GM23338 (cell line): ENCODE measurements at regions not wholly inside any gene's neighbourhood (a gene's known extent, or its start where the extent isn't known, plus 50 kb on each side); places are given as distances from the start of the nearest gene placed in this dataset.

Experiments
- ATAC-seq: fragments of 200-7000 bp; cut with Tn5 transposase; 3 replicates; pipeline ENCODE4 v1.9.1; 2020
- DNase-seq: peaks from one replicate; pipeline ENCODE4 v3.0.0-alpha.2; 2015; ENCODE audit warnings: low spot score
- H2AFZ ChIP-seq: fragments of 200-600 bp; sonication (generic); 2 replicates; pipeline ENCODE4 v1.8.0; 2016; ENCODE audit warnings: antibody characterized with exemption, mild to moderate bottlenecking, moderate library complexity
- H3F3A ChIP-seq: fragments of 200-600 bp; sonication (generic); replicated peaks from 2 replicates; pipeline ENCODE4 v1.8.0; 2017; ENCODE audit warnings: antibody characterized with exemption, mixed run types, low read depth
- H3K27ac ChIP-seq: fragments of 200-600 bp; sonication (generic); 2 replicates; pipeline ENCODE4 v1.6.1; 2016; ENCODE audit warnings: low read depth
- H3K27me3 ChIP-seq: fragments of 200-600 bp; sonication (generic); 2 replicates; pipeline ENCODE4 v1.8.0; 2016; ENCODE audit warnings: mild to moderate bottlenecking, mixed run types, moderate library complexity; ENCODE audit not compliant: insufficient read depth
- H3K36me3 ChIP-seq: fragments of 200-600 bp; sonication (generic); 2 replicates; pipeline ENCODE4 v1.8.0; 2016; ENCODE audit warnings: mild to moderate bottlenecking; ENCODE audit not compliant: insufficient read depth
- H3K4me1 ChIP-seq: fragments of 200-600 bp; sonication (generic); 2 replicates; pipeline ENCODE4 v1.8.0; 2016; ENCODE audit warnings: mild to moderate bottlenecking, moderate library complexity; ENCODE audit not compliant: insufficient read depth
- H3K4me2 ChIP-seq: fragments of 200-600 bp; sonication (generic); 2 replicates; pipeline ENCODE4 v1.7.1; 2017; ENCODE audit warnings: mixed run types
- H3K4me3 ChIP-seq: fragments of 200-600 bp; sonication (generic); 2 replicates; pipeline ENCODE4 v1.6.1; 2016; ENCODE audit warnings: mixed run types
- H3K79me2 ChIP-seq: fragments of 200-600 bp; sonication (generic); replicated peaks from 2 replicates; pipeline ENCODE4 v1.8.0; 2017; ENCODE audit warnings: mild to moderate bottlenecking; ENCODE audit not compliant: insufficient read depth
- H3K9me2 ChIP-seq: fragments of 200-600 bp; sonication (generic); 2 replicates; pipeline ENCODE4 v1.8.0; 2017; ENCODE audit not compliant: insufficient read depth
- H4K20me1 ChIP-seq: fragments of 200-600 bp; sonication (generic); replicated peaks from 2 replicates; pipeline ENCODE4 v1.8.0; 2017; ENCODE audit warnings: mild to moderate bottlenecking; ENCODE audit not compliant: insufficient read depth
- H3K27ac Mint-ChIP-seq: 2 replicates; pipeline ENCODE4 v1.8.0; 2020; ENCODE audit warnings: inconsistent platforms, mild to moderate bottlenecking, moderate library complexity, mixed read lengths
- H3K27me3 Mint-ChIP-seq: 3 replicates; pipeline ENCODE4 v1.8.0; 2022; ENCODE audit warnings: low read depth, mild to moderate bottlenecking, moderate library complexity, mixed read lengths, inconsistent platforms; ENCODE audit not compliant: insufficient read depth, poor library complexity
- H3K36me3 Mint-ChIP-seq: 3 replicates; pipeline ENCODE4 v1.8.0; 2021; ENCODE audit warnings: low read depth, mild to moderate bottlenecking, inconsistent platforms, moderate library complexity, mixed read lengths
- H3K4me1 Mint-ChIP-seq: 3 replicates; pipeline ENCODE4 v1.8.0; 2020; ENCODE audit warnings: mild to moderate bottlenecking, inconsistent platforms, mixed read lengths
- H3K4me3 Mint-ChIP-seq: 3 replicates; pipeline ENCODE4 v1.8.0; 2021; ENCODE audit warnings: moderate library complexity, mild to moderate bottlenecking, inconsistent platforms, mixed read lengths
- H3K9me3 Mint-ChIP-seq: 3 replicates; pipeline ENCODE4 v1.8.0; 2020; ENCODE audit warnings: moderate library complexity, mild to moderate bottlenecking, inconsistent platforms, mixed read lengths
- CREB1 ChIP-seq: fragments of 250-450 bp; sonication (Bioruptor Pico); IDR thresholded peaks from 2 replicates; pipeline ENCODE4 v1.5.0; 2020; ENCODE audit warnings: low read depth, mild to moderate bottlenecking, moderate library complexity
- CTCF ChIP-seq, 2 experiments: fragments of 200-600 bp in 1 of 2; sonication (generic) in 1 of 2; conservative IDR thresholded peaks; 2 replicates each; pipeline versions ENCODE4 v1.5.1 to v1.6.1; 2016 to 2017; ENCODE audit warnings: antibody characterized with exemption in 2 of 2, low read depth in 2 of 2, mild to moderate bottlenecking in 2 of 2, moderate library complexity in 1 of 2
- ETS1 ChIP-seq: IDR thresholded peaks from 2 replicates; pipeline ENCODE4 v1.6.1; 2016; ENCODE audit warnings: antibody characterized with exemption
- EZH2 ChIP-seq: fragments of 200-600 bp; sonication (generic); IDR thresholded peaks from one replicate; pipeline ENCODE4 v1.8.0; 2017; ENCODE audit warnings: antibody characterized with exemption, mild to moderate bottlenecking, low read depth; ENCODE audit not compliant: unreplicated experiment
- EZH2phosphoT487 ChIP-seq: fragments of 200-600 bp; sonication (generic); IDR thresholded peaks from one replicate; pipeline ENCODE4 v1.8.1; 2018; ENCODE audit warnings: antibody characterized with exemption; ENCODE audit not compliant: unreplicated experiment
- JUNB ChIP-seq: IDR thresholded peaks from one replicate; pipeline ENCODE4 v1.6.1; 2016; ENCODE audit warnings: antibody characterized with exemption; ENCODE audit not compliant: unreplicated experiment
- NANOG ChIP-seq: IDR thresholded peaks from 2 replicates; pipeline ENCODE4 v1.6.1; 2016; ENCODE audit warnings: antibody characterized with exemption, borderline replicate concordance
- POLR2AphosphoS5 ChIP-seq: IDR thresholded peaks from 2 replicates; pipeline ENCODE4 v1.6.1; 2016; ENCODE audit warnings: antibody characterized with exemption, low read depth
- REST ChIP-seq: IDR thresholded peaks from one replicate; pipeline ENCODE4 v1.6.1; 2018; ENCODE audit warnings: antibody characterized with exemption; ENCODE audit not compliant: unreplicated experiment
- STAT1 ChIP-seq: IDR thresholded peaks from one replicate; pipeline ENCODE4 v1.6.1; 2016; ENCODE audit warnings: antibody characterized with exemption; ENCODE audit not compliant: unreplicated experiment
- ZNF331 ChIP-seq: fragments of 250-450 bp; sonication (Bioruptor Pico); IDR thresholded peaks from 2 replicates; pipeline ENCODE4 v1.5.0; 2020; ENCODE audit warnings: low read depth, mild to moderate bottlenecking, moderate library complexity

GRCh38 chr20:48266571-48266970 lies 481.3 kb upstream of the SULF2 start:
- H3K79me2 ChIP-seq = no peaks in the 10 kb centered on the region
- no peaks in the 10 kb centered on the region for H3K27me3 ChIP-seq
- no peaks in the 10 kb centered on the region for H4K20me1 ChIP-seq
- Mint-ChIP-seq H3K4me1 (no peaks in the 10 kb centered on the region), H3K9me3 (no peaks in the 10 kb centered on the region; the same call in 1 of the 3 replicates), H3K27me3 (peaks cover 4% of the 10 kb centered on the region), H3K27ac (no peak overlapping the region), H3K36me3 (no peaks in the 10 kb centered on the region), H3K4me3 (no peak overlapping the region)
- DNase-seq = no peak
- H3K4me3 ChIP-seq = no peak overlapping the region
- no peaks in the 10 kb centered on the region for H3K36me3 ChIP-seq
- no peaks in the 10 kb centered on the region for H3K4me1 ChIP-seq
- no peak overlapping the region for H3K4me2 ChIP-seq
- no peak for ATAC-seq
- TF ChIP-seq NANOG = no peak
- TF ChIP-seq EZH2 = no peak
- TF ChIP-seq POLR2AphosphoS5 = no peak
- no peak for TF ChIP-seq JUNB
- TF ChIP-seq REST = no peak
- no peak for TF ChIP-seq STAT1
- no peak overlapping the region for H3K27ac ChIP-seq
- no peak overlapping the region for H2AFZ ChIP-seq
- H3K9me2 ChIP-seq = peaks cover 10% of the 10 kb centered on the region; the same call in 1 of the 2 replicates
- no peaks in the 10 kb centered on the region for H3F3A ChIP-seq

GRCh38 chr20:48265791-48266190 lies 480.5 kb upstream of the SULF2 start:
- H3K36me3 Mint-ChIP-seq = no peaks in the 10 kb centered on the region
- H3K9me3 Mint-ChIP-seq = no peaks in the 10 kb centered on the region; the same call in 1 of the 3 replicates
- Histone ChIP-seq H3K4me3 (no peak overlapping the region), H3K79me2 (no peaks in the 10 kb centered on the region), H3K4me2 (no peak overlapping the region), H3K9me2 (peaks cover 10% of the 10 kb centered on the region; the same call in 1 of the 2 replicates), H2AFZ (no peak overlapping the region), H3K4me1 (no peaks in the 10 kb centered on the region), H3K27ac (no peak overlapping the region), H4K20me1 (no peaks in the 10 kb centered on the region), H3K27me3 (no peaks in the 10 kb centered on the region), H3K36me3 (no peaks in the 10 kb centered on the region), H3F3A (no peaks in the 10 kb centered on the region)
- no peak for TF ChIP-seq ETS1
- no peak for TF ChIP-seq STAT1
- TF ChIP-seq ZNF331 (CRISPR knock-in tag) = no peak
- TF ChIP-seq CREB1 (CRISPR knock-in tag) = no peak
- TF ChIP-seq EZH2 = no peak
- no peak for TF ChIP-seq EZH2phosphoT487
- TF ChIP-seq REST = no peak
- TF ChIP-seq CTCF (conservative IDR thresholded peaks at IDR 0.05; ENCODE audit: low read depth in 2 of 2) = no peak
- H3K27me3 Mint-ChIP-seq = peaks cover 4% of the 10 kb centered on the region
- no peak overlapping the region for H3K4me3 Mint-ChIP-seq
- H3K27ac Mint-ChIP-seq = no peak overlapping the region
- H3K4me1 Mint-ChIP-seq = no peaks in the 10 kb centered on the region
- ATAC-seq (no peak), DNase-seq (no peak)
